Neuronal stem cell (in vitro differentiated cells): ENCODE measurements at regions not wholly inside any gene's neighbourhood (a gene's known extent, or its start where the extent isn't known, plus 50 kb on each side); places are given as distances from the start of the nearest gene placed in this dataset.

Experiments
- DNase-seq: peaks from one replicate; pipeline ENCODE4 v3.0.0-alpha.2; 2013; ENCODE audit warnings: low spot score
- H2AFZ ChIP-seq: one replicate; pipeline ENCODE4 v1.6.1; 2013; ENCODE audit warnings: mild to moderate bottlenecking, low read length, inconsistent platforms
- H2AK5ac ChIP-seq: 2 replicates; pipeline ENCODE4 v1.6.1; 2013; ENCODE audit warnings: low read depth, mild to moderate bottlenecking, inconsistent platforms, low read length, moderate library complexity, mixed read lengths
- H2BK120ac ChIP-seq: 2 replicates; pipeline ENCODE4 v1.6.1; 2013; ENCODE audit warnings: low read depth, mild to moderate bottlenecking, inconsistent platforms, low read length, moderate library complexity, mixed read lengths
- H2BK12ac ChIP-seq: one replicate; pipeline ENCODE4 v1.6.1; 2013; ENCODE audit warnings: low read length, inconsistent platforms
- H2BK15ac ChIP-seq: 2 replicates; pipeline ENCODE4 v1.6.1; 2013; ENCODE audit warnings: mild to moderate bottlenecking, low read length, inconsistent platforms, mixed read lengths
- H2BK5ac ChIP-seq: one replicate; pipeline ENCODE4 v1.6.1; 2013; ENCODE audit warnings: inconsistent platforms, mild to moderate bottlenecking, low read length, moderate library complexity
- H3K14ac ChIP-seq: one replicate; pipeline ENCODE4 v1.6.1; 2013; ENCODE audit warnings: low read length, inconsistent platforms
- H3K18ac ChIP-seq: 2 replicates; pipeline ENCODE4 v1.6.1; 2013; ENCODE audit warnings: low read length, inconsistent platforms
- H3K23ac ChIP-seq: 2 replicates; pipeline ENCODE4 v1.6.1; 2013; ENCODE audit warnings: low read depth, mild to moderate bottlenecking, mixed read lengths, low read length, inconsistent platforms; ENCODE audit not compliant: poor library complexity
- H3K27ac ChIP-seq: replicated peaks from 3 replicates; pipeline ENCODE4 v1.5.1; 2013; ENCODE audit warnings: low read length, inconsistent platforms
- H3K27me3 ChIP-seq, 3 experiments: 2 replicates each; pipeline ENCODE4 v1.6.1; 2013; ENCODE audit warnings: low read length in 3 of 3, mild to moderate bottlenecking in 2 of 3, inconsistent platforms in 1 of 3, low read depth in 1 of 3, mixed read lengths in 1 of 3, moderate library complexity in 1 of 3; ENCODE audit not compliant: control insufficient read depth in 3 of 3, insufficient read depth in 3 of 3
- H3K36me3 ChIP-seq, 2 donors: replicated peaks in 1 of 2; 2 replicates each; pipeline ENCODE4 v1.6.1; 2013; ENCODE audit warnings: low read length in 2 of 2; ENCODE audit not compliant: control insufficient read depth in 2 of 2, insufficient read depth in 2 of 2
- H3K4ac ChIP-seq: 2 replicates; pipeline ENCODE4 v1.6.1; 2013; ENCODE audit warnings: inconsistent platforms, mild to moderate bottlenecking, low read length, moderate library complexity
- H3K4me1 ChIP-seq, 2 donors: 1 replicate in 1 of 2; 2 replicates in 1 of 2; pipeline ENCODE4 v1.6.1; 2013; ENCODE audit warnings: low read length in 2 of 2, low read depth in 1 of 2; ENCODE audit not compliant: control insufficient read depth in 2 of 2, insufficient read depth in 1 of 2
- H3K4me2 ChIP-seq: one replicate; pipeline ENCODE4 v1.6.1; 2013; ENCODE audit warnings: mild to moderate bottlenecking, low read length, inconsistent platforms; ENCODE audit not compliant: insufficient read depth, poor library complexity, severe bottlenecking
- H3K4me3 ChIP-seq, 2 donors: 2 replicates each; pipeline ENCODE4 v1.5.1; 2013; ENCODE audit warnings: low read length in 2 of 2, mild to moderate bottlenecking in 2 of 2, inconsistent platforms in 1 of 2, moderate library complexity in 1 of 2
- H3K79me1 ChIP-seq: one replicate; pipeline ENCODE4 v1.6.1; 2013; ENCODE audit warnings: low read depth, mild to moderate bottlenecking, inconsistent platforms, low read length, moderate library complexity
- H3K9ac ChIP-seq: one replicate; pipeline ENCODE4 v1.6.1; 2013; ENCODE audit warnings: mild to moderate bottlenecking, low read depth, low read length, inconsistent platforms; ENCODE audit not compliant: poor library complexity
- H3K9me3 ChIP-seq, 2 donors: replicated peaks in 1 of 2; 2 replicates each; pipeline versions ENCODE3 to v1.6.1; 2013; ENCODE audit warnings: low read length in 2 of 2, mild to moderate bottlenecking in 2 of 2, inconsistent platforms in 1 of 2, low read depth in 1 of 2, mixed read lengths in 1 of 2, moderate library complexity in 1 of 2; ENCODE audit not compliant: control insufficient read depth in 2 of 2, insufficient read depth in 1 of 2
- H4K8ac ChIP-seq: one replicate; pipeline ENCODE4 v1.6.1; 2013; ENCODE audit warnings: low read depth, mild to moderate bottlenecking, inconsistent platforms, low read length, moderate library complexity
- H4K91ac ChIP-seq: one replicate; pipeline ENCODE4 v1.6.1; 2013; ENCODE audit warnings: low read length, low read depth, mild to moderate bottlenecking, inconsistent platforms; ENCODE audit not compliant: poor library complexity
- WGBS, 2 donors: extraction: QIAGEN DNeasy Blood & Tissue Kit; methylation state at CpG; one replicate each; pipeline ENCODE4 v1.1.7; 2013; ENCODE audit warnings: missing lambda C conversion rate in 2 of 2, mixed read lengths in 1 of 2; ENCODE audit not compliant: insufficient read length in 2 of 2, insufficient replicate concordance in 1 of 2; ENCODE audit errors: extremely low coverage in 2 of 2; 5-methylcytosine and 5-hydroxymethylcytosine counted together

GRCh38 chr4:104169437-104169836, 325.3 kb downstream of the CXXC4 start:
- no peak for DNase-seq
- Histone ChIP-seq H3K27ac (no peak overlapping the region), H4K8ac (no peak overlapping the region), H3K9ac (no peak overlapping the region), H3K23ac (no peak overlapping the region), H3K9me3 (no peaks in the 10 kb centered on the region), H3K4me2 (no peak overlapping the region), H2BK5ac (no peak overlapping the region), H2BK12ac (no peak overlapping the region), H2BK120ac (no peak overlapping the region), H2AFZ (no peak overlapping the region), H3K4me1 (no peaks in the 10 kb centered on the region), H3K79me1 (no peaks in the 10 kb centered on the region), H3K14ac (no peak overlapping the region), H2BK15ac (no peak overlapping the region), H3K36me3 (no peaks in the 10 kb centered on the region), H2AK5ac (no peak overlapping the region), H3K27me3 (no peaks in the 10 kb centered on the region), H4K91ac (no peak overlapping the region), H3K4me3 (no peak overlapping the region), H3K4ac (no peak overlapping the region), H3K18ac (no peak overlapping the region)
- WGBS, 2 donors, result no CpG with 5 or more reads among the region's 1 CpG

DNA sequence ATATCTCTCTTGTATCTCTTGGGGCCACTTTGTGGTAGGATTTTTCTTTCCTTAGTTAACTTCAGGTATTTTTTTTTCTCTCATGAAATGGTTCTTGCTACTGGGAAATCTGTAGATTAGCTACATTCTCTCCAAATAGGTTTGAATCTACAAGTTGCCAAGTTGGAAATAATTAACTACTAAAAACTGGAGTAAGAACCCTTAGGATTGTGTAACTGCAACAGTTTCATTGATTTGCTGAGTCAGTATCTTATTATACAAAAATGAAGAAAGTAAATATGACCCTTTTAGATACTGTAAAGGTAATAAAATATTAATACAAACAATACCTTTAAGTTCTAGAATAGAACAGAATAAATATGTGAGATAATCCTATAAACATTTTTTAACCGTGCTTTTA, 327.9 kb downstream of the CXXC4 start:
- H3K9ac ChIP-seq, result no peak overlapping the region
- no peak overlapping the region for H3K4me3 ChIP-seq
- H2BK5ac ChIP-seq, result no peak overlapping the region
- DNase-seq, result no peak
- H2AFZ ChIP-seq, result no peak overlapping the region
- no peak overlapping the region for H2AK5ac ChIP-seq
- H2BK15ac ChIP-seq, result no peak overlapping the region
- no peak overlapping the region for H3K4ac ChIP-seq
- H3K14ac ChIP-seq, result no peak overlapping the region
- no CpG with 5 or more reads among the region's 1 CpG for WGBS, 2 donors
- no peaks in the 10 kb centered on the region for H3K79me1 ChIP-seq
- H3K27me3 ChIP-seq, result no peaks in the 10 kb centered on the region
- no peak overlapping the region for H2BK12ac ChIP-seq
- no peak overlapping the region for H3K27ac ChIP-seq
- no peaks in the 10 kb centered on the region for H3K4me1 ChIP-seq
- H3K23ac ChIP-seq, result no peak overlapping the region
- no peak overlapping the region for H4K8ac ChIP-seq
- H3K18ac ChIP-seq, result no peak overlapping the region
- no peaks in the 10 kb centered on the region for H3K36me3 ChIP-seq
- no peak overlapping the region for H3K4me2 ChIP-seq
- H4K91ac ChIP-seq, result no peak overlapping the region
- no peak overlapping the region for H2BK120ac ChIP-seq
- H3K9me3 ChIP-seq, result no peaks in the 10 kb centered on the region

- no peaks in the 10 kb centered on the region for H3K9me3 ChIP-seq
- H2BK15ac ChIP-seq, result no peak overlapping the region
- H2AK5ac ChIP-seq, result no peak overlapping the region
- no CpG with 5 or more reads among the region's 1 CpG for WGBS, 2 donors
- no peak overlapping the region for H2BK12ac ChIP-seq
- no peak overlapping the region for H4K8ac ChIP-seq
- H3K14ac ChIP-seq, result no peak overlapping the region
- no peaks in the 10 kb centered on the region for H3K27me3 ChIP-seq
- H3K4me2 ChIP-seq, result no peak overlapping the region
- no peak overlapping the region for H3K18ac ChIP-seq
- no peak overlapping the region for H4K91ac ChIP-seq
- H3K4me3 ChIP-seq, result no peak overlapping the region
- H3K9ac ChIP-seq, result no peak overlapping the region
- no peak overlapping the region for H2BK5ac ChIP-seq
- H3K36me3 ChIP-seq, result no peaks in the 10 kb centered on the region
- no peak overlapping the region for H3K23ac ChIP-seq
- no peak overlapping the region for H2AFZ ChIP-seq
- H3K79me1 ChIP-seq, result no peaks in the 10 kb centered on the region
- no peak overlapping the region for H2BK120ac ChIP-seq
- H3K4ac ChIP-seq, result no peak overlapping the region
- H3K4me1 ChIP-seq, result no peaks in the 10 kb centered on the region
- H3K27ac ChIP-seq, result no peak overlapping the region
- no peak for DNase-seq
Observed at GRCh38 chr4:104163820-104164219, 330.9 kb downstream of the CXXC4 start.

DNA sequence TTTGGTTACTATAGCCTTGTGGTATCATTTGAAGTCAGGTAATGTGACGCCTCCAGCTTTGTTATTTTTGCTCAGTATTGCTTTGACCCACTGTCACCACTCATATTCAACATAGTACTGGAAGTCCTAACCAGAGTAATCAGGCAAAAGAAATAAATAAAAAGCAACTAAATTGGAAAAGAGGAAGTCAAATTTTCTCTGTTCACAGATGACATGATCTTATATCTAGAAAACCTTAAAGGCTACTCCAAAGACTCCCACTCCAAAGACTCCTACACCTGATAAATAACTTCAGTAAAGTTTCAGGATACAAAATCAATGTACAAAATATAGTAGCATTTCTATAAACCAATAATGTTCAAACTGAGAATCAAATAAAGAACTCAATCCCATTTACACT, 348.6 kb downstream of the CXXC4 start:
- Histone ChIP-seq H3K4me1 (no peaks in the 10 kb centered on the region), H3K9ac (no peak overlapping the region), H3K27me3 (no peaks in the 10 kb centered on the region), H2BK15ac (no peak overlapping the region), H4K8ac (no peak overlapping the region), H3K36me3 (no peaks in the 10 kb centered on the region), H2BK5ac (no peak overlapping the region), H3K23ac (no peak overlapping the region), H3K79me1 (no peaks in the 10 kb centered on the region), H2AFZ (no peak overlapping the region), H3K4me2 (no peak overlapping the region), H2BK120ac (no peak overlapping the region), H3K18ac (no peak overlapping the region), H3K4me3 (no peak overlapping the region), H2AK5ac (no peak overlapping the region), H3K4ac (no peak overlapping the region), H2BK12ac (no peak overlapping the region), H3K27ac (no peak overlapping the region), H3K9me3 (no peaks in the 10 kb centered on the region), H4K91ac (no peak overlapping the region), H3K14ac (no peak overlapping the region)
- DNase-seq, result no peak
- WGBS, 2 donors, result no CpG with 5 or more reads among the region's 1 CpG
